ENCODE measurements at regions not wholly inside any gene's neighbourhood (a gene's known extent, or its start where the extent isn't known, plus 50 kb on each side); places are given as distances from the start of the nearest gene placed in this dataset.

DNA sequence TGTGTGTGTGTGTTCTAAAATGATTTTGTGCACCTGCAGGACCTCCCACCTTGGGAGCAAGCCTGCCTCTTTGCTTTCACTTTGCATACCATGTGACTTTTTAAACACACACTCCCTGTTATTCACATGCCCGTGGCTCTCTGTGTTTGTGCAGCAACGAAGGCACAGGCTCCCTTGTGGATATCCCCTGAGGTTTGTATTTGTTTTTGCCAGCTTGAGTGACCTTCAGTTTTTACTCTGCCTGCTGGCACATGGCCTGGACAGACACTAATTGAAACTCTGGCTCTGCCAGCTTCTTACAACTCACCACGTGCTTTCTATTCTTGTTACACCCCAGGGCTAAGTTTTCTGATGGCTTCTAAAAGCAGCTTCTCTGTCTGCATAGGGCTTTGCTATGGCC, 885.8 kb downstream of the SH3BGRL start:
- TF ChIP-seq, protein P1, sequence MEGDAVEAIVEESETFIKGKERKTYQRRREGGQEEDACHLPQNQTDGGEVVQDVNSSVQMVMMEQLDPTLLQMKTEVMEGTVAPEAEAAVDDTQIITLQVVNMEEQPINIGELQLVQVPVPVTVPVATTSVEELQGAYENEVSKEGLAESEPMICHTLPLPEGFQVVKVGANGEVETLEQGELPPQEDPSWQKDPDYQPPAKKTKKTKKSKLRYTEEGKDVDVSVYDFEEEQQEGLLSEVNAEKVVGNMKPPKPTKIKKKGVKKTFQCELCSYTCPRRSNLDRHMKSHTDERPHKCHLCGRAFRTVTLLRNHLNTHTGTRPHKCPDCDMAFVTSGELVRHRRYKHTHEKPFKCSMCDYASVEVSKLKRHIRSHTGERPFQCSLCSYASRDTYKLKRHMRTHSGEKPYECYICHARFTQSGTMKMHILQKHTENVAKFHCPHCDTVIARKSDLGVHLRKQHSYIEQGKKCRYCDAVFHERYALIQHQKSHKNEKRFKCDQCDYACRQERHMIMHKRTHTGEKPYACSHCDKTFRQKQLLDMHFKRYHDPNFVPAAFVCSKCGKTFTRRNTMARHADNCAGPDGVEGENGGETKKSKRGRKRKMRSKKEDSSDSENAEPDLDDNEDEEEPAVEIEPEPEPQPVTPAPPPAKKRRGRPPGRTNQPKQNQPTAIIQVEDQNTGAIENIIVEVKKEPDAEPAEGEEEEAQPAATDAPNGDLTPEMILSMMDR (IDR thresholded peaks at IDR 0.05): no peak
- TF ChIP-seq POLR2A (IDR thresholded peaks at IDR 0.05): no peak
